Esophagus squamous epithelium (tissue), 4 donors: ENCODE measurements at regions not wholly inside any gene's neighbourhood (a gene's known extent, or its start where the extent isn't known, plus 50 kb on each side); places are given as distances from the start of the nearest gene placed in this dataset.

Experiments used
- POLR2A ChIP-seq, 4 donors: fragments of 450-650 bp; IDR thresholded peaks; one replicate each; pipeline ENCODE4 v1.6.1; 2017; ENCODE audit warnings: antibody characterized with exemption in 4 of 4, mild to moderate bottlenecking in 4 of 4, moderate library complexity in 3 of 4
- TF ChIP-seq, protein P1 (sequence below), 6 experiments: fragments of 450-650 bp in 4 of 6; fragments of 200-600 bp in 2 of 6; sonication (generic) in 2 of 6; IDR thresholded peaks; one replicate each; pipeline ENCODE4 v1.5.1; 2016 to 2019; ENCODE audit warnings: antibody characterized with exemption in 6 of 6, mild to moderate bottlenecking in 4 of 6, moderate library complexity in 4 of 6

GRCh38 chr13:39942552-39943273, 287.3 kb downstream of the COG6 start:
- TF ChIP-seq, protein P1, sequence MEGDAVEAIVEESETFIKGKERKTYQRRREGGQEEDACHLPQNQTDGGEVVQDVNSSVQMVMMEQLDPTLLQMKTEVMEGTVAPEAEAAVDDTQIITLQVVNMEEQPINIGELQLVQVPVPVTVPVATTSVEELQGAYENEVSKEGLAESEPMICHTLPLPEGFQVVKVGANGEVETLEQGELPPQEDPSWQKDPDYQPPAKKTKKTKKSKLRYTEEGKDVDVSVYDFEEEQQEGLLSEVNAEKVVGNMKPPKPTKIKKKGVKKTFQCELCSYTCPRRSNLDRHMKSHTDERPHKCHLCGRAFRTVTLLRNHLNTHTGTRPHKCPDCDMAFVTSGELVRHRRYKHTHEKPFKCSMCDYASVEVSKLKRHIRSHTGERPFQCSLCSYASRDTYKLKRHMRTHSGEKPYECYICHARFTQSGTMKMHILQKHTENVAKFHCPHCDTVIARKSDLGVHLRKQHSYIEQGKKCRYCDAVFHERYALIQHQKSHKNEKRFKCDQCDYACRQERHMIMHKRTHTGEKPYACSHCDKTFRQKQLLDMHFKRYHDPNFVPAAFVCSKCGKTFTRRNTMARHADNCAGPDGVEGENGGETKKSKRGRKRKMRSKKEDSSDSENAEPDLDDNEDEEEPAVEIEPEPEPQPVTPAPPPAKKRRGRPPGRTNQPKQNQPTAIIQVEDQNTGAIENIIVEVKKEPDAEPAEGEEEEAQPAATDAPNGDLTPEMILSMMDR (IDR thresholded peaks at IDR 0.05) = peak; percentile 77 to 95 (median 83)
- TF ChIP-seq POLR2A (IDR thresholded peaks at IDR 0.05) = no peak
